ENCODE measurements at regions not wholly inside any gene's neighbourhood (a gene's known extent, or its start where the extent isn't known, plus 50 kb on each side); places are given as distances from the start of the nearest gene placed in this dataset.
"Not testable (repeated sequence)": the region's sequence is repeated elsewhere in the genome, so short reads cannot be mapped to it uniquely, and the experiment has no call there.

- no peak overlapping the region for H3K4me3 ChIP-seq (ENCODE audit: low read depth in 1 of 3, low read length in 3 of 3)
- H3K27ac ChIP-seq (ENCODE audit: low read depth in 1 of 2, low read length in 2 of 2) = no peak overlapping the region
- no peaks in the 10 kb centered on the region for H3K9me3 ChIP-seq (ENCODE audit: control insufficient read depth in 4 of 4, low read length in 3 of 4)
- no peaks in the 10 kb centered on the region for H3K36me3 ChIP-seq (ENCODE audit: control insufficient read depth in 4 of 4, insufficient read depth in 3 of 4, low read depth in 1 of 4, low read length in 3 of 4)
- WGBS = 88% methylated on average over 9 of the region's 9 CpGs
- no peaks in the 10 kb centered on the region for H3K4me1 ChIP-seq (ENCODE audit: control insufficient read depth in 4 of 4, insufficient read depth in 4 of 4, low read length in 3 of 4)
- no peaks in the 10 kb centered on the region for H3K27me3 ChIP-seq (ENCODE audit: control insufficient read depth in 4 of 4, insufficient read depth in 4 of 4, low read length in 3 of 4)
- H3K9ac ChIP-seq (ENCODE audit: low read depth in 1 of 2, low read length in 2 of 2) = no peak overlapping the region
- no peak for TF ChIP-seq TAF1 (conservative IDR thresholded peaks at IDR 0.05)
- no peak for TF ChIP-seq RXRA (IDR thresholded peaks at IDR 0.05)
- TF ChIP-seq HNF4G (IDR thresholded peaks at IDR 0.05) = no peak
- no peak for TF ChIP-seq REST (IDR thresholded peaks at IDR 0.05)
- no peak for TF ChIP-seq FOXA1 (IDR thresholded peaks at IDR 0.05)
- TF ChIP-seq CTCF (IDR thresholded peaks at IDR 0.05; ENCODE audit: low read depth, low read length, missing input control) = no peak
- TF ChIP-seq SP1 (IDR thresholded peaks at IDR 0.05) = no peak
- no peak for TF ChIP-seq FOXA2 (IDR thresholded peaks at IDR 0.05)
- no peak for TF ChIP-seq ATF3 (IDR thresholded peaks at IDR 0.05)
- TF ChIP-seq YY1 (IDR thresholded peaks at IDR 0.05) = no peak
- TF ChIP-seq ZBTB33 (IDR thresholded peaks at IDR 0.05) = no peak
- no peak for TF ChIP-seq GABPA (IDR thresholded peaks at IDR 0.05 in 1 of 2, conservative IDR thresholded peaks at IDR 0.05 in 1 of 2)
- TF ChIP-seq RAD21 (IDR thresholded peaks at IDR 0.05) = no peak
- TF ChIP-seq MAX (IDR thresholded peaks at IDR 0.05) = no peak
- no peak for TF ChIP-seq NR2F2 (IDR thresholded peaks at IDR 0.05)
- no peak for TF ChIP-seq JUND (IDR thresholded peaks at IDR 0.05)
- TF ChIP-seq EGR1 (IDR thresholded peaks at IDR 0.05; ENCODE audit: low read depth in 2 of 2) = no peak
- no peak for TF ChIP-seq HNF4A (conservative IDR thresholded peaks at IDR 0.05)
- no peak for DNase-seq (ENCODE audit: low spot score)
Observed at GRCh38 chr6:106857771-106858652, 116.5 kb downstream of the CD24 start.

- not testable (repeated sequence) for H3K27me3 ChIP-seq (ENCODE audit: control insufficient read depth in 4 of 4, insufficient read depth in 4 of 4, low read length in 3 of 4); H3K27ac ChIP-seq (ENCODE audit: low read depth in 1 of 2, low read length in 2 of 2); H3K9me3 ChIP-seq (ENCODE audit: control insufficient read depth in 4 of 4, low read length in 3 of 4); H3K9ac ChIP-seq (ENCODE audit: low read depth in 1 of 2, low read length in 2 of 2); H3K36me3 ChIP-seq (ENCODE audit: control insufficient read depth in 4 of 4, insufficient read depth in 3 of 4, low read depth in 1 of 4, low read length in 3 of 4); DNase-seq (ENCODE audit: low spot score); H3K4me1 ChIP-seq (ENCODE audit: control insufficient read depth in 4 of 4, insufficient read depth in 4 of 4, low read length in 3 of 4); H3K4me3 ChIP-seq (ENCODE audit: low read depth in 1 of 3, low read length in 3 of 3)
- WGBS = 95% methylated on average over 2 of the region's 2 CpGs
Observed at GRCh38 chr6:106857310-106857709, 117.2 kb downstream of the CD24 start.
